ENCODE measurements at regions not wholly inside any gene's neighbourhood (a gene's known extent, or its start where the extent isn't known, plus 50 kb on each side); places are given as distances from the start of the nearest gene placed in this dataset.
"Not testable (repeated sequence)": the region's sequence is repeated elsewhere in the genome, so short reads cannot be mapped to it uniquely, and the experiment has no call there.

GRCh38 chr5:176757569-176757968 is 52.8 kb upstream of the UNC5A start:
- TF ChIP-seq, protein P1, sequence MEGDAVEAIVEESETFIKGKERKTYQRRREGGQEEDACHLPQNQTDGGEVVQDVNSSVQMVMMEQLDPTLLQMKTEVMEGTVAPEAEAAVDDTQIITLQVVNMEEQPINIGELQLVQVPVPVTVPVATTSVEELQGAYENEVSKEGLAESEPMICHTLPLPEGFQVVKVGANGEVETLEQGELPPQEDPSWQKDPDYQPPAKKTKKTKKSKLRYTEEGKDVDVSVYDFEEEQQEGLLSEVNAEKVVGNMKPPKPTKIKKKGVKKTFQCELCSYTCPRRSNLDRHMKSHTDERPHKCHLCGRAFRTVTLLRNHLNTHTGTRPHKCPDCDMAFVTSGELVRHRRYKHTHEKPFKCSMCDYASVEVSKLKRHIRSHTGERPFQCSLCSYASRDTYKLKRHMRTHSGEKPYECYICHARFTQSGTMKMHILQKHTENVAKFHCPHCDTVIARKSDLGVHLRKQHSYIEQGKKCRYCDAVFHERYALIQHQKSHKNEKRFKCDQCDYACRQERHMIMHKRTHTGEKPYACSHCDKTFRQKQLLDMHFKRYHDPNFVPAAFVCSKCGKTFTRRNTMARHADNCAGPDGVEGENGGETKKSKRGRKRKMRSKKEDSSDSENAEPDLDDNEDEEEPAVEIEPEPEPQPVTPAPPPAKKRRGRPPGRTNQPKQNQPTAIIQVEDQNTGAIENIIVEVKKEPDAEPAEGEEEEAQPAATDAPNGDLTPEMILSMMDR (IDR thresholded peaks at IDR 0.05): not testable (repeated sequence)
- not testable (repeated sequence) for TF ChIP-seq EP300 (IDR thresholded peaks at IDR 0.05)

Data from tibial nerve (tissue), 4 donors.